Stimulated activated naive CD8-positive, alpha-beta T cell treated with anti-CD3 and anti-CD28 coated beads, Interleukin-15, Interleukin-2, amounts not matched to agents 100 U/mL and 50 U/mL, for 24 hours (primary cell): ENCODE measurements at regions not wholly inside any gene's neighbourhood (a gene's known extent, or its start where the extent isn't known, plus 50 kb on each side); places are given as distances from the start of the nearest gene placed in this dataset.
A peak's percentile ranks its signal among the peaks of the same experiment; 100 is the strongest.

Experiments
- ATAC-seq: fragments of 150-1000 bp; cut with Tn5 transposase; one replicate; pipeline ENCODE4 v1.10.0; 2021
- DNase-seq: peaks from one replicate; pipeline ENCODE4 v3.0.0; 2021

GRCh38 chr12:91793676-91794075 is 352.0 kb downstream of the BTG1 start:
- ATAC-seq (no peak), DNase-seq (no peak)

GRCh38 chr12:91792597-91792996 is 353.0 kb downstream of the BTG1 start:
- ATAC-seq = no peak

GRCh38 chr12:91786499-91787272 is 359.0 kb downstream of the BTG1 start:
- no peak for DNase-seq
- ATAC-seq = no peak

More at GRCh38 chr12:91792597-91792996, 353.0 kb downstream of the BTG1 start:
- DNase-seq = no peak

- DNase-seq (no peak), ATAC-seq (peak; percentile 23)
Observed at GRCh38 chr12:91785655-91786498, 359.8 kb downstream of the BTG1 start.

GRCh38 chr12:91781114-91781513 is 364.5 kb downstream of the BTG1 start:
- no peak for ATAC-seq
- no peak for DNase-seq

DNA sequence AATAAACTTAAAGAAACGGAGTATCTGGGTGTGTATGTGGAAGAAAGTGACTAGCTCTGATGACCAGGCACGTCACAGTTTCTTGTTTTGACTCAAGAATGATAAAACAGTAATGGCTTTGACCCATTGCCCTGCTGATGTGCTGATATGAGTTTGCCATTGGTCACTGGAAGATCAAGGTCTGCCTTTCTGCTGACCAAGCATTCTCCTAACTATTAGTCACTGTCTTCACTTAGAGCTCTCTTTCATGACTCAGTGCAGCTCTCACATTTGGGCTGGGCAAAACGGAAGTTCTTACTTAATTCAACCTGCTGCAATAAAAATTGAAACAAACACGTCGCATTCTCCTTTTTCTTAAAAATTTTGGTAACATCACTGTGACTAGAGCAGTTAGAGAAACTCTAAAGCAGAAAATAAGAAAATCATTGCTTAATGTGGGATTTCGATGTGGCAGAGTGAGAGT is 366.7 kb downstream of the BTG1 start:
- ATAC-seq = peak; percentile 98
- DNase-seq = peak; percentile 24

DNA sequence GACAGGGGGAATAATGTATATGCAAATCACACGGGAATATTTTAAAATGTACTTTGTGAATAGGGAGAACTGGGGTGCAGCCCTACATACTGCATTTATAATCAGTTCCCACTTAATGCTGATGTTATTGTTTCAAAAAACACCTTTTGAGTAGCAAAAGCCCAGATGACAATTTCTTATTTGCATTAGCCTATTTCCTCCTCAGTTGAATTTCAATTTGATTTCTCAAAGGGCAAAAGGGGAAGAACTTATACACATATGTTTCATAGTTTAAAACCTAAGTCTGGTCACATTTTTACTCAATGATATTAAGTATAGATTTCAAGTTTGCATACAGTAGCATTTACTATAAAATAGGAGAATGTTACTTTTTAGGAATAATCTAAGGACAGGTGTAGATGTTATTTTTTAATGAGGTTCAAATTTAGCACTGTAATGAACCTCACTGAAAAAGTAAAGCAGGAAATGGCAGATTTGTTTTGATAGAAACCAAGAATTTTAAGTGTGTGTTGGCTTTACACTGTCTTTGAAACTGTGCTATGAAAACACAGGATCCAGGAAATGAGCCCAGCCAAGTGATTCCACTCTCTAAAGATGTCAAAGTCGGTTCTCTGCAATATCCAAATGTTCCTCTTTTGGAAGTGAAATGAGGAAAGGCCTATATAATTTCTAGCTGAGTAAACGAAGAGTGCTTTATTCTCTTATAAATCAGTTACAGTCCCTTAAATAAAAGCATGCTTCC is 367.4 kb downstream of the BTG1 start:
- DNase-seq (no peak), ATAC-seq (no peak)

DNA sequence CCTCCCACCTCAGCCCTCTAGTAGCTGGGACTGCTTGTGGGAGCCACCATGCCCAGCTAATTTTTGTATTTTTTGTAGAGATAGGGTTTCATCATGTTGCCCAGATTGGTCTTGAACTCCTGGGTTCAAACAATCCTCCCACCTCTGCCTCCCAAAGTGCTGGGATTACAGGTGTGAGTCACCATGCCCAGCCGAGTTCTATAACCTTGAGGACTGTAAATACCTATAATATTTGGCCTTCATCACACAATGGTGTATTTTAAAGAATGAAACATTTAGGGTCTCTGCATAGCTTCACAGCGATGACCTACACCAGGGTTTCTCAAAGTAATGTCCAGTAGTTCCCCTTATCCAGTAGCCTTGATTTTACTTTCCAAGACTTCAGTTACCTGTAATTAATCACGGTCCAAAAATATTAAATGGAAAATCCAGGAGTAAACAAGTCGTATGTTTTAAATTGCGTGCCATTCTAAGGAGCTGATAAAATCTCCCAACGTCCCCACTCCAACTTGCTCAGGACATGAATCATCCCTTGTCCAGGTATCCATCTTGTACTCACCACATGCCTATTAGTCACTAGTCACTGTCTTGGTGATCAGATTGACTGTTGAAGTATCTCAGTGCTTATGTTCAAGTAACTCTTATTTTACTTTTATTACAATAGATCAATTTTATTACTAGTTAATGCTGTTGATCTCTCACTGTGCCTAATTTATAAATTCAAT is 368.2 kb downstream of the BTG1 start:
- ATAC-seq = no peak
- DNase-seq = no peak

GRCh38 chr12:91774434-91774921 is 371.2 kb downstream of the BTG1 start:
- DNase-seq (no peak), ATAC-seq (no peak)

DNA sequence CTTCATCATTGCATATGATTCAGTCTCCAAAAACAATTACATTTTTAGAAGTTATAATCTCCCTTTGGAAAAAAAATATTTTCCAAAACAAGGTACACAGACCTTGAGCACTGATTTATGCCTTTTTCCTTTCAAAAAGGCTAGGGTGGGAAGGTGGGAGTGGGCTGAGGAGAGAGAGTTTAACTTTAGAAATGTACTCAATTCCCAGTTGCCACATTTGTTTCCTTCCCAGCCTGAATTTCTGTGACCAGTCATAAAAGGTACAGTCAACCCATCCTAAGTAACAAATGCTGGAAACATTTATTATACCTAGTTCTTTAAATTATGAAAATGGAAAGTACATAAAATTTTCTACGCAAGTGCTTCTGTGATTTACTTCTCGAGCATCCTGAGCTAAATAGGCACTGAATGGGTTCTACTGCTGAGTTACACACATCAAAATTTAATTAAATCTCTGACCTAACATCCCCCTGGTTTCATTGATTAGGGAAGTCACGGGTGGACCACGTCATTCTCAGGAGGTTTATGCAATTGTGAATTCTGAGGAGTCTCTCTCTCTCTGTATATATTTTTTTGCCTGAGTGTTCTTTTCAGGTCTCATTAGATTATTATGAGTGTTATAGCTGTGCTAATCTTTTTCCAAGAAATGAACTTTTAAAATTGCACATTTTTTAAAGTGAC is 371.8 kb downstream of the BTG1 start:
- ATAC-seq (no peak), DNase-seq (no peak)

- no peak for ATAC-seq
- DNase-seq = no peak
Observed at GRCh38 chr12:91772411-91772810, 373.2 kb downstream of the BTG1 start.

GRCh38 chr12:91769736-91770135 is 375.9 kb downstream of the BTG1 start:
- DNase-seq (no peak), ATAC-seq (no peak)

DNA sequence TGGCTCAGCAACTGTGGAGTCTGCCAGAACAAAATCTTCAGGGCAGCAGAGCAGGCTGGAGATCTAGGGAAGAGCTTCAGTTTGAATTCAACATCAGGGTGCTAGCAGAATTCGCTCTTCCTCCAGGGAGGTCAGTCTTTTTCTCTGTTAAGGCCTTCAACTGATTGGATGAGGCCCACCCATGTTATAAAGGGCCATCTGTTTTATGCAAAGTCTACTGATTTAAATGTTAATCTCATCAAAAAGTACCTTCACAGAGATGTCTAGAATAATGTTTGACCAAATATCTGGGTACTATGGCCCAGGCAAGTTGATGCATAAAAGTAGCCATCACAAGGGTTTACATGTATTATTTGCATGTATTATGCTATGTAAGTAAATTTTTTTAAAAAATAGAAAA is 378.4 kb downstream of the BTG1 start:
- no peak for ATAC-seq
- DNase-seq = no peak

DNA sequence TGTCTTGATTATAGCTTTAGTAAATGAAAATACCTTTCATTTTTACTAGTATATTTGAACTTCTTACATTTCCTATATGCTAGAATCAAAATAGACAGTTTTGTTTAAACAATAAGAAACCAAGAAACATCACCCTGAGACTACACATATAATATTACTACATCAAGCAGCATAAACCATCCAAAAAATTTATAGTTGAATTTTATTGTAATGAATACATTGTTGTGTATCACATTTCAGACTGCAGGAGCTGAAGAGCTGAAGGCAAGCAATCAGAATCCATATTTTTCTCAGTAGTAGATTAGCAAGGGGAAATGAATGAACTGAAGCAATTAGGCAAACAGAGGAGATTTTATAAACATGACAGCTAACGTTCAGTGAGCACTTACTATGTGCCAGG is 379.2 kb downstream of the BTG1 start:
- ATAC-seq = no peak
- DNase-seq = no peak

GRCh38 chr12:91763654-91764370 is 381.8 kb downstream of the BTG1 start:
- no peak for ATAC-seq
- DNase-seq = no peak

GRCh38 chr12:91753649-91754048 is 392.0 kb downstream of the BTG1 start:
- DNase-seq (no peak), ATAC-seq (no peak)

GRCh38 chr12:91746976-91747375 is 398.7 kb downstream of the BTG1 start:
- ATAC-seq = no peak
- DNase-seq = no peak

GRCh38 chr12:91744597-91744996 is 401.0 kb downstream of the BTG1 start:
- ATAC-seq = no peak
- DNase-seq = no peak

GRCh38 chr12:91743704-91744321 is 401.8 kb downstream of the BTG1 start:
- ATAC-seq = no peak
- no peak for DNase-seq

- ATAC-seq = no peak
- no peak for DNase-seq
Observed at GRCh38 chr12:91743280-91743679, 402.4 kb downstream of the BTG1 start.
